Panc1 (cell line): ENCODE measurements at regions not wholly inside any gene's neighbourhood (a gene's known extent, or its start where the extent isn't known, plus 50 kb on each side); places are given as distances from the start of the nearest gene placed in this dataset.

Source experiments
- ATAC-seq: fragments of 200-7000 bp; cut with Tn5 transposase; 2 replicates; pipeline ENCODE4 v1.9.1; 2020; ENCODE audit warnings: mild to moderate bottlenecking, moderate library complexity
- BruUV-seq: library from RNA; stranded (reverse); fragments of 400-500 nt; replicated peaks from 2 replicates; lab custom pipeline; 2021; lab: Mats Ljungman, UMichigan
- CTCF ChIA-PET: fragments of 300-600 bp; sonication (Branson Sonifier 250); formaldehyde crosslinking; loops from one replicate; lab custom pipeline; 2022; ENCODE audit warnings: antibody characterized with exemption; lab: Charles Lee
- POLR2A ChIA-PET: fragments of 300-600 bp; sonication (Branson Sonifier 250); formaldehyde crosslinking; loops from one replicate; lab custom pipeline; 2022; ENCODE audit warnings: antibody characterized with exemption; lab: Charles Lee
- DNase-seq: peaks from one replicate; pipeline ENCODE4 v3.0.0-alpha.2; 2010; ENCODE audit warnings: low read depth, low spot score
- H3K27ac ChIP-seq: 2 replicates; pipeline ENCODE4 v1.5.1; 2011; ENCODE audit warnings: mild to moderate bottlenecking, low read length, inconsistent platforms
- H3K27me3 ChIP-seq: fragments of 200-500 bp; sonication (Bioruptor generic); 2 replicates; pipeline ENCODE4 v1.6.0; 2014; ENCODE audit warnings: low read length, inconsistent platforms; ENCODE audit not compliant: control insufficient read depth, insufficient read depth
- H3K36me3 ChIP-seq: fragments of 200-500 bp; sonication (Bioruptor generic); 2 replicates; pipeline ENCODE4 v1.5.1; 2014; ENCODE audit warnings: inconsistent platforms, mild to moderate bottlenecking, low read length, moderate library complexity; ENCODE audit not compliant: control insufficient read depth, insufficient read depth
- H3K4me1 ChIP-seq: 2 replicates; pipeline ENCODE4 v1.5.1; 2011; ENCODE audit warnings: inconsistent platforms, mild to moderate bottlenecking, low read length, moderate library complexity; ENCODE audit not compliant: control insufficient read depth, insufficient read depth
- H3K4me3 ChIP-seq, 2 experiments: 2 replicates each; pipeline ENCODE4 v1.5.1; 2011 to 2012; ENCODE audit warnings: low read depth in 2 of 2, low read length in 2 of 2, mild to moderate bottlenecking in 2 of 2, inconsistent platforms in 1 of 2, moderate library complexity in 1 of 2
- H3K9me3 ChIP-seq: fragments of 200-500 bp; sonication (Bioruptor generic); 2 replicates; pipeline ENCODE4 v1.5.1; 2014; ENCODE audit warnings: low read depth, mild to moderate bottlenecking, inconsistent platforms, low read length, moderate library complexity; ENCODE audit not compliant: control insufficient read depth, insufficient read depth
- CTCF ChIP-seq: fragments of 450-650 bp; IDR thresholded peaks from 2 replicates; pipeline ENCODE4 v1.5.1; 2017; ENCODE audit warnings: mild to moderate bottlenecking
- POLR2AphosphoS5 ChIP-seq: IDR thresholded peaks from 2 replicates; pipeline ENCODE4 v1.6.1; 2012; ENCODE audit warnings: mild to moderate bottlenecking, low read depth, low read length, moderate library complexity
- REST ChIP-seq, 2 experiments: IDR thresholded peaks; 2 replicates each; pipeline ENCODE4 v1.6.1; 2011 to 2012; ENCODE audit warnings: low read depth in 2 of 2, control low read depth in 1 of 2, low read length in 1 of 2, mild to moderate bottlenecking in 1 of 2, moderate library complexity in 1 of 2; ENCODE audit not compliant: insufficient read depth in 1 of 2
- SIN3A ChIP-seq: IDR thresholded peaks from 2 replicates; pipeline ENCODE4 v1.6.1; 2012; ENCODE audit warnings: low read depth, mild to moderate bottlenecking, low read length, moderate library complexity, borderline replicate concordance; ENCODE audit not compliant: insufficient read depth
- TCF7L2 ChIP-seq: IDR thresholded peaks from 2 replicates; pipeline ENCODE4 v1.6.1; 2011; ENCODE audit warnings: mild to moderate bottlenecking, low read depth, low read length, inconsistent platforms
- in situ Hi-C: cut with HindIII; loops from 2 replicates; pipeline ENCODE4 v1.10.0; 2016; ENCODE audit warnings: low sequenced_read_pairs, low pct_unique_long_range_greater_than_20kb
- intact Hi-C: fragments of 100-400 bp; cut with micrococcal nuclease; formaldehyde crosslinking; loops from one replicate; pipeline ENCODE4 v1.10.0; 2022; ENCODE audit not compliant: unreplicated experiment

GRCh38 chr6:25147223-25147622 is 132.0 kb upstream of the CARMIL1 start:
- Histone ChIP-seq H3K9me3 (no peaks in the 10 kb centered on the region; the same call in 1 of the 2 replicates), H3K36me3 (no peaks in the 10 kb centered on the region), H3K4me3 (no peak overlapping the region), H3K27ac (no peak overlapping the region), H3K4me1 (no peaks in the 10 kb centered on the region), H3K27me3 (no peaks in the 10 kb centered on the region)
- BruUV-seq, result no TSS peak
- intact Hi-C loops, result no loop called here
- in situ Hi-C loops, result no loop called here
- no peak for TF ChIP-seq CTCF
- no peak for TF ChIP-seq REST (IDR thresholded peaks at IDR 0.05; ENCODE audit: insufficient read depth in 1 of 2, low read depth in 2 of 2, low read length in 1 of 2)
- no peak for TF ChIP-seq SIN3A
- TF ChIP-seq POLR2AphosphoS5, result no peak
- DNase-seq (no peak), ATAC-seq (no peak)
- ChIA-PET POLR2A (interaction anchor here (0.6 to 0.7 kb wide), 2 partner anchors 9 to 46 kb away, joined by 3 to 6 read pairs; no protein-coding TSS in a partner anchor), CTCF (no interaction called here)

- no peaks in the 10 kb centered on the region for H3K4me1 ChIP-seq
- ATAC-seq, result no peak
- POLR2A ChIA-PET, result no interaction called here
- in situ Hi-C loops, result no loop called here
- no TSS peak for BruUV-seq
- H3K27me3 ChIP-seq, result no peaks in the 10 kb centered on the region
- CTCF ChIA-PET, result no interaction called here
- H3K27ac ChIP-seq, result no peak overlapping the region
- no peaks in the 10 kb centered on the region; the same call in 1 of the 2 replicates for H3K9me3 ChIP-seq
- intact Hi-C loops, result no loop called here
- no peak for DNase-seq
- TF ChIP-seq SIN3A (no peak), CTCF (no peak), REST (IDR thresholded peaks at IDR 0.05; ENCODE audit: insufficient read depth in 1 of 2, low read depth in 2 of 2, low read length in 1 of 2) (no peak), TCF7L2 (no peak), POLR2AphosphoS5 (no peak)
- no peak overlapping the region for H3K4me3 ChIP-seq
- no peaks in the 10 kb centered on the region for H3K36me3 ChIP-seq
Measured at GRCh38 chr6:25150031-25150430, 129.1 kb upstream of the CARMIL1 start.
